Neural crest cell (in vitro differentiated cells): ENCODE measurements at regions not wholly inside any gene's neighbourhood (a gene's known extent, or its start where the extent isn't known, plus 50 kb on each side); places are given as distances from the start of the nearest gene placed in this dataset.
"Not testable (repeated sequence)": the region's sequence is repeated elsewhere in the genome, so short reads cannot be mapped to it uniquely, and the experiment has no call there.

Experiments
- DNase-seq: peaks from one replicate; pipeline ENCODE4 v3.0.0; 2021; ENCODE audit warnings: low read depth, mixed read lengths, low spot score
- H3K27ac Mint-ChIP-seq: one replicate; pipeline ENCODE4 v1.8.0; 2021; ENCODE audit warnings: mild to moderate bottlenecking, mixed read lengths; ENCODE audit not compliant: unreplicated experiment
- H3K27me3 Mint-ChIP-seq: 2 replicates; pipeline ENCODE4 v1.8.0; 2021; ENCODE audit warnings: low read depth, mild to moderate bottlenecking, mixed read lengths
- H3K36me3 Mint-ChIP-seq: 2 replicates; pipeline ENCODE4 v1.8.0; 2021; ENCODE audit warnings: low read depth, mild to moderate bottlenecking, mixed read lengths
- H3K4me1 Mint-ChIP-seq: 2 replicates; pipeline ENCODE4 v1.8.0; 2021; ENCODE audit warnings: mixed read lengths
- H3K4me3 Mint-ChIP-seq: one replicate; pipeline ENCODE4 v1.8.0; 2021; ENCODE audit warnings: mild to moderate bottlenecking, mixed read lengths
- H3K9me3 Mint-ChIP-seq: 2 replicates; pipeline ENCODE4 v1.8.0; 2021; ENCODE audit warnings: mixed read lengths
- CTCF ChIP-seq: fragments of 200-600 bp; sonication (generic); conservative IDR thresholded peaks from 2 replicates; pipeline ENCODE4 v1.5.0; 2021; ENCODE audit warnings: antibody characterized with exemption, mild to moderate bottlenecking

GRCh38 chr3:44159696-44160300, 81.9 kb upstream of the TOPAZ1 start:
- no peak for TF ChIP-seq CTCF
- no peak for DNase-seq
- peaks cover 23% of the 10 kb centered on the region for H3K27me3 Mint-ChIP-seq
- no peak overlapping the region for H3K27ac Mint-ChIP-seq
- H3K4me3 Mint-ChIP-seq, result no peak overlapping the region
- no peaks in the 10 kb centered on the region for H3K36me3 Mint-ChIP-seq
- no peaks in the 10 kb centered on the region for H3K9me3 Mint-ChIP-seq
- no peaks in the 10 kb centered on the region for H3K4me1 Mint-ChIP-seq

GRCh38 chr3:44160818-44161217, 80.9 kb upstream of the TOPAZ1 start:
- Mint-ChIP-seq H3K27me3 (peaks cover 21% of the 10 kb centered on the region), H3K4me3 (no peak overlapping the region), H3K9me3 (no peaks in the 10 kb centered on the region), H3K4me1 (no peaks in the 10 kb centered on the region), H3K27ac (no peak overlapping the region), H3K36me3 (no peaks in the 10 kb centered on the region)
- DNase-seq, result no peak
- TF ChIP-seq CTCF, result no peak

GRCh38 chr3:44171891-44172290, 69.8 kb upstream of the TOPAZ1 start:
- H3K27ac Mint-ChIP-seq, result no peak overlapping the region
- H3K27me3 Mint-ChIP-seq, result peaks cover 53% of the 10 kb centered on the region
- H3K4me3 Mint-ChIP-seq, result no peak overlapping the region
- peaks cover 8% of the 10 kb centered on the region for H3K9me3 Mint-ChIP-seq
- H3K4me1 Mint-ChIP-seq, result no peaks in the 10 kb centered on the region
- H3K36me3 Mint-ChIP-seq, result no peaks in the 10 kb centered on the region
- TF ChIP-seq CTCF, result no peak
- no peak for DNase-seq

GRCh38 chr3:44172701-44173100, 69.0 kb upstream of the TOPAZ1 start:
- peaks cover 53% of the 10 kb centered on the region for H3K27me3 Mint-ChIP-seq
- H3K4me1 Mint-ChIP-seq, H3K27ac Mint-ChIP-seq, H3K9me3 Mint-ChIP-seq, DNase-seq, H3K36me3 Mint-ChIP-seq, H3K4me3 Mint-ChIP-seq: not testable (repeated sequence)

GRCh38 chr3:44173263-44173662, 68.4 kb upstream of the TOPAZ1 start:
- DNase-seq, result no peak
- Mint-ChIP-seq H3K27ac (no peak overlapping the region), H3K27me3 (peaks cover 49% of the 10 kb centered on the region), H3K4me1 (no peaks in the 10 kb centered on the region), H3K4me3 (no peak overlapping the region), H3K36me3 (no peaks in the 10 kb centered on the region), H3K9me3 (peaks cover 8% of the 10 kb centered on the region)
- TF ChIP-seq CTCF, result no peak

- no peaks in the 10 kb centered on the region for H3K4me1 Mint-ChIP-seq
- no peak for TF ChIP-seq CTCF
- H3K27ac Mint-ChIP-seq, result no peak overlapping the region
- H3K36me3 Mint-ChIP-seq, result no peaks in the 10 kb centered on the region
- DNase-seq, result no peak
- H3K27me3 Mint-ChIP-seq, result peaks cover 33% of the 10 kb centered on the region
- H3K9me3 Mint-ChIP-seq, result peaks cover 8% of the 10 kb centered on the region
- H3K4me3 Mint-ChIP-seq, result no peak overlapping the region
These were observed 66.6 kb upstream of the TOPAZ1 start for GRCh38 chr3:44175070-44175469.
